ENCODE measurements at regions not wholly inside any gene's neighbourhood (a gene's known extent, or its start where the extent isn't known, plus 50 kb on each side); places are given as distances from the start of the nearest gene placed in this dataset.

- DNase-seq: no peak
Observed at GRCh38 chr22:47398491-47398890, 636.0 kb downstream of the TBC1D22A start.

- DNase-seq: no peak
Observed at GRCh38 chr22:47397673-47398072, 635.2 kb downstream of the TBC1D22A start.

DNA sequence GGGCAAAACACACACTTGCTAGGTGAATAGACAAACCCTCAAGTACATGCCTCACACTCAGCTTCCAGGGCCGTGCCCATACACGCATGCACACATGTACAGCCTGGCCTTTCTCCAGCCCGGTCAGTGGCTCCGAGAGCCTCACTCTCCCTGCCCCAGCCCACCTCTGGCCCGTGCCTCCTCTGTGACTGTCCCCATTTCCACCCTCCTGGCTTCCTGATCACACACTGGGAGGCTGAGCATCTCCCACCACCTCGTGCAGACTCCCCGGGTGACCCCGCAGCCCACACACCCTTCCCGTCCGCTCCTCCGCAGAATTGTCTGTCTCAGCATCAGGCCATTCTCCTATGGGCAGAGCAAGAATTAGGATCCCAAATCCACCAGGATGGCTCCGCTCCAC, 634.1 kb downstream of the TBC1D22A start:
- DNase-seq: no peak

DNA sequence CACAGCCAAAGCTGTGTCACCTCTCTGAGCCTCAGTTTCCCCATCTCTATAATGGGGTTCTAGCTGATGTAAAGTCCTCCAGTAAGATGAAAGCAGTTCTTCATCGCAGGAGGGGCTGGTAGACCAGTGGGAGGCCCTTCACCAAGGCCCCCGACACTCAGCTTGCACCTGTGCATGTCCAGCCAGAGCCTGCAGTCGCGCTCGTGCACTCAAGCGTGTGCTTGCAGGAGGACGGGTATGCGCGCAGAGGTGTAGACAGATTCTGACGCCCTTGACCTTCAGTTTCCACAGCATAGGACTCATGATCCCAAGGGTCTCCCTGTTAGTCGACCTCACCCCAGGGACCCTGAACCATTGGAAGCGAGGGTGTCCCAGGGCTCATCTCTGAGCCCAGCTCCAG, 633.7 kb downstream of the TBC1D22A start:
- DNase-seq: no peak

DNA sequence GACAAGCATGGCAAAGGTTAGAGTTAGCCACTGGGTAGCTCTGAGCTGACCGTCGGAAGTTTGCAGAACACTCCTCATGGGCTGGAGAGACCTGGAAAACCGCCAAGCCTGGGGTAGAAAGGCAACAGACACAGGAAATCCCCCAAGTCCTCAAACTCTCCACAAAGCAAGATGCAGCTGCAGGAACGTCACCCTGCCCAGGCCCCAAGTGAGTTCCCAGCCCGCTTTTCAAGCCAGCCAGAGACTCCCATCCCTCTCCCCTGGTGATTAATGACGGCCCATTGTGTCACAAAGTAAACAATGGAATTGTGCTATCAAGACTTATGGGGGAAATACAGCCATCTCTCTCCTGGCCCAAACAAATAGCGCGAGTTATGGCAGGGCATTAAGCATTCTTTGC, 633.0 kb downstream of the TBC1D22A start:
- no peak for DNase-seq

DNA sequence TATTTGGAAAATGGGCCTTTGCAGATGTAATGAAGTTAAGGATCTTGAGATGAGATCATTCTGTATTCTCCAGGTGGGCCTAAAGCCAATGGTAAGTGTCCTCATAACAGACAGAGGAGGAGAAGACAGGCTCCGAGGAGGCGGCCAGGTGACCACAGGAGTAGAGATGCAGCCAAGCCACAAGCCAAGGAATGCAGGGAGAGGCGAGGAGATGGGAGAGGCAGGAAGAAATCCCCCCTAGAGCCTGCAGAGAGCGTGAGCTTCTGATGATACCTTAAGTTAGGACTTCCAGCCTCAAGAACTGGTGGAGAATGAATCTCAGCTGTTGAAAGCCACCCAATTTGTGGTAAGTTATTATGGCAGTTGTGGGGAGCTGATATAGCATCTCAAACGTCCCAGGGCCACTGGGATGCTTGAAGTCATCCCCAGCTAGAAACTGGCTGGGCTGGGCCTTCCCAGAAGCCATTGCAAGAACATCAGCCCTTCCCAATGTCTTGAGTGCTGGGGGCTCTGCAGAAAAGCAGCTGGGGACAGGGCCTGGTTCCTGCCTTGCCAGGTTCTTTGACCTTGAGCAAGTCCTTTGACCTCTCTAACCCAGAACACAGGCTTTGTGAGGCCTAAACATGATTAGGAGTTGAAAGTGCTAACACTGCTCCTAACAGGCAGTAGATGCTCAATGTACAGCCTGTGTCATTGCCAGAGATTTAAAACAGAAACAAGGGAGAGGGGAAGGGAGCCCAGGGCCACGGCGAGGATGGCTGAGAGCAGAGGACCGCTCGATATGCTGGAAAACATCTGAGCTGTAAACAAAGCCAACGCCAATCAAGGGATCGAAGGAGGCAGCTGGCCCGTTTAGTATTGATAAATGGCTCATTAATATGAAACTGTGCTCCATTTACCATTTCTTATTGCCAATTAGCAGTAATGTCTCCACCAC, 632.3 kb downstream of the TBC1D22A start:
- no peak for DNase-seq

DNA sequence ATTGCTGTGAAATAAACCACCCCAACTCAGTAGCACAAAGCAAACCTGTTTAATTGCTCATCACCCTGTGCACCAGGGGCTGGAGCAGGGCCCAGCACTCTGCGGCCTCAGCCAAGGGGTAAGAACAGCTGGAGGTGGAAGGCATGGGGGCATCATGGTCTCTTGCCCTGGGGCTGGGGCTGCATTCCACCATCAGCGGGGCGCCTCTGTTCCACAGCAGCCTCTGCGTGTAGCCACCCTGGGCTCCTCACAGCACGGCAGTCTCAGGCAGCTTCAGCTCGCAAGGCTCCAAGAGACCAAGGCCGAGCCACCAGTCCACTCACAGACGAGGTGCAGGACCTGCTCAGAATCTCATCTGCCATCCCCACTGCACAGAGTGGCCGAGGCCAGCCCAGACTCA, 630.7 kb downstream of the TBC1D22A start:
- DNase-seq: no peak

DNA sequence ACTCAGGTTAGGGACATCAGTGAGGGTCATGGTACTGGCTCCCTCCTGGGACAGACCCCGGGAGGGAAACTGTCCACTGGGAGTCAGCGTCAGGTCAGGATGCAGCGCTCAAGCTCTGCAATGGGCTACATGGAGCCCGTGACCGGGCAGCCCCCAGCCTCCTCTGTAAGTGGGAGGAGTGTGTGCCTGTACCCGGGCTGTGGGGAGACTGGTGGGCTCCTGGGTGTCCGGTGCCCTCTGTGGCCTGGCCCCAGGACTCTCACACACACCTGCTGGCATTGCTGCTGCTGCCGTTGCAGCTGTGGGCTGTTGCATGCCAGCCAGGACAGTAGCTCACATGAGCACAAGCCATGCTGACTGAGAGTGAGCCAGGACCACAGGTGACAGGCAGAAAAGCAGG, 630.3 kb downstream of the TBC1D22A start:
- DNase-seq: no peak

DNA sequence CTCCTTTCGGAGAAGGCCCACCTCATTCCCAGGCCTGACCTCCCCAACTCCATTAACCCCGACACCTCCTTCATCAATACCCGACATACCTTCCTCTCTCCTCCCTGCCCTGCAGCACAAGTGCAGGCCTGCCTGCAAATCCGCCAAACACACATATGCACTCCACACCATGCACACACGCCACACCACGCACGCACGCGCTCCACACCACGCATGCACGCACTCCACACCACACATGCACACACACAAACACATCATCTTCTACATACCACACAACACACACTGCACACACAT, 629.6 kb downstream of the TBC1D22A start:
- DNase-seq: no peak

DNA sequence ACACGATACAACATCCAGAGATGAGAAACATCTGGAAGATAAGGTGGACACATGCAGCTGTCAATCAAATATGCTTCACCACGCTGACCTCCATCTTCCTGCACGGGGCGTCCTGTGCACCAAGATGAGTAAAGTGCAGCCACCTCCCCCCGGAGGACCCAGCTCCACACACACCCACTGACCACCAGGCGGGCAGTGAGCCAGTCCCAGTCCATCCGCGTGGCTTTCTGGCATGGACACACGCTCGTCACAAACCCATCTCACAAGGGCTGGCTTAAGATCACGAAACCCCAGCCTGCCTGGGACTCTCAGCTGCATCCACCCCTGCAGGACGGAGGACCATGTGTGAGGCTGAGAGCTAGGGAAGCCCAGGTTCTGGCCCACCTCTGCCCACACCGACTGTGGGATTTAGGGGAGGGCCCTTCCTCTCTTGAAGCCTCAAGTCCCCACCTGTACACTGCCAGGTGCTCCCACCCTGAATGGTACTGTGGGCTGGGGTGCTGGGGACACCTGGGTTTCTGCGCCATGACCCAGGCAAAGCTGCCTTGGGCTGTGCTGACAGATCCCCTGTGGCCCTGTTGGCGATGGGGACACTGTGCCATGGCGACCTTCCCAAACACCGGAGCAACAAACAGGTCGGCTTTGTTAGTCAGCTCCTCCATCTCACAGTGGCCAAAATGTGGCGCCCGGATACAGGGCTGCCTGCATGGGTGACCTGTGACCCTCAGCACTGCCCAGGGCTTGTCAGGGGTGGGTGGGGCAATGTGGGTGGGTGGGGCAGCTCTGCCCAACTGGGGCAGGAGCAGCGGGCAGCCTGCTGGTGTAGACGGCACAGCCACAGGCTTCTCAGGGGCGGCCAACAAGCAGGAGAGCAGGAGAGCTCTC, 629.0 kb downstream of the TBC1D22A start:
- no peak for DNase-seq

DNA sequence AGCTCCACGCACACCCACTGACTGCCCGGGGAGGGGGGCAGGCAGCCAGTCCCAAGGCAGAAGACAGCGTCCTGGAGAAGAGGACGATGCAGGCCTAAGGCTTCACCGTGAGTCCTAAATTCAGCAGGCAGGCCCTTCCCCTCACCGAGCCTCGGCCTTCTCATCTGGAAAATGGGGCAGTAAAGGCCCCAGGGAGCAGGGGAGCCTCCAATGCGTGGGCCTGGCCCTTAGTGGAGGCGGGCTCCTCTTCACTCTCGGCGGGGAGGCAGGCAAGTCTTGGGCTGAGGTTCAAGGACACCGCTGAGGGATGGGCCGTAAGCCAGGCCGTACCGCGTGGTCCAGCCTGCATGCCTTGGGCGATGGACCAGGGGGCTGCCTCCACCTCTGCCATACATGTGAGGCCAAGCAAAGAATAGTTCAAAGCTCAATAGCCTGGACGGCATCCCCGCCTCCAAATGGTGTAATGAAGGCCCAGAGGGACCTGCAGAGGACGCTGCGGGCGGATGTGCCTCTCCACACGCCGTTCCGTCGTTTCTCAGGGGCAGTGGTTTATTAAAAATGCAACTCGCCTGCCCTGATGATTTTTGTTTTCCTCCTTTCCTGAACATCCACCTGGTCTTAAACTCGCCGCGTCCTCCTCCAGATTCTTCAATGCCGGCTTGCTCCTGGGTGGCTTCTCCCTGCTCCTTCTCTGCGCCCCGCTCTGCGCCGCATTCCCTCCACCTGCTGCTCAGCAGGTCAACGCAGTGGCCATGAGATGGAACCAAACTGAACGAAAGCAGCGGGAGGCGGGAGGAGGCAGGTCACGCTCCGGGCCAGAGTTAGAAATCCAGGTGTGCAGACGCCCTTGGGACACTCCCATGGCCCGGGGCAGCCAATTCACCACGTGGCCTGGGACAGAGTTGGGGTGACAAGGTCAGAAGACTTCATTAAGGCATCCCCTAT, 627.8 kb downstream of the TBC1D22A start:
- no peak for DNase-seq

- DNase-seq: no peak
Observed at GRCh38 chr22:47389201-47389600, 626.8 kb downstream of the TBC1D22A start.

GRCh38 chr22:47388778-47389177, 626.3 kb downstream of the TBC1D22A start:
- DNase-seq: no peak

GRCh38 chr22:47388331-47388730, 625.9 kb downstream of the TBC1D22A start:
- DNase-seq: no peak

DNA sequence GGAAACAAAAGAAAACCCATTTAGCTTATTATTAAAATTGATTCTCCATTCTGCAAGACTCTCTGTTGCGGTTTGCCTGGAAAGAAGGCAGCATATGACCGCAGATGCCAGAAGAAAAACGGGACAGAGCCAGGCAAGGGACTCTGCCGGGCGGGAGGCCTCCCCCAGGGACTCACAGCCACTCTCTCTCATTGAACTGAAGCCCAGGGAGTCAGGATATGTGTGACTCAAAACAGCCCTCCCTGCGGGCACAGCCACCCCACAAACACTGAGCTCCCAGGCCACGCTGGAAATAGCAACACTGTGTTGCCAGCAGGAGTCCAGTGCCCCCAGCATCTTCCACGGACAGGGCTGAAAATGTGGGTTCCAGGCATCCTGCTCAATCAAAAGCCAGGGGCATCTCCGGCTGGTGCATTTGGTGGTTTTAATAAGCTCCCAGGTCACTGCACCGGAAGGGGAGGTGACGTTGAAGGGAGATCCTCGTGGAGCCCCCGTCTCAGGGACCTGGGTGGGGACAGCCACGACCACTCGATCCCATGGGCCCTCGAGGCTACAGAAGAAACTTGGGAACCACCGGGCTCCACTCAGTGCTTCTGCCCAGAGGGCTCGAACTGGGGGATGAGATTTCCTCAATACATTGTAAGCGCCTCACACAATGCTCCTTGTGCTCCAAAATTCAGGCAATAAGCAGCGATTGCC, 624.5 kb downstream of the TBC1D22A start:
- DNase-seq: no peak

DNA sequence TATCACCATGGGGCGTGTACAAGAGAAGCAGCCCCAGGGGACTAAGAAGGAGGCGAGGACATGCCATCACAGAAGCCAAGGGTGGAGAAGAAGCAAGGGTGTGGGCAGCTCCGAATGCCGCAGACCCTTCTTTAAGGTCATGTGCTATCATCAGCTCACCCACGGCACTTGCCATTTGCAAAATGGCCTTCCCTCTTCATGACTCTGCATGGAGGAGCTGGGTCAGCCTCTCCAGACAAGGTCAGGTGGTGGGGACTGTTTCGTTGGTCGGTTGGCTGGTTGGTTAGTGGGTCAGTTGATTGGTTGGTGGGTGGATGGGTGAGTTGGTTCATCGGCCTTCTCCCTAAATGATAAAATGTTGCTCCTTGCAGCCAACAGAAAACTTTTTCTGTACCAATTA, 622.5 kb downstream of the TBC1D22A start:
- no peak for DNase-seq

DNA sequence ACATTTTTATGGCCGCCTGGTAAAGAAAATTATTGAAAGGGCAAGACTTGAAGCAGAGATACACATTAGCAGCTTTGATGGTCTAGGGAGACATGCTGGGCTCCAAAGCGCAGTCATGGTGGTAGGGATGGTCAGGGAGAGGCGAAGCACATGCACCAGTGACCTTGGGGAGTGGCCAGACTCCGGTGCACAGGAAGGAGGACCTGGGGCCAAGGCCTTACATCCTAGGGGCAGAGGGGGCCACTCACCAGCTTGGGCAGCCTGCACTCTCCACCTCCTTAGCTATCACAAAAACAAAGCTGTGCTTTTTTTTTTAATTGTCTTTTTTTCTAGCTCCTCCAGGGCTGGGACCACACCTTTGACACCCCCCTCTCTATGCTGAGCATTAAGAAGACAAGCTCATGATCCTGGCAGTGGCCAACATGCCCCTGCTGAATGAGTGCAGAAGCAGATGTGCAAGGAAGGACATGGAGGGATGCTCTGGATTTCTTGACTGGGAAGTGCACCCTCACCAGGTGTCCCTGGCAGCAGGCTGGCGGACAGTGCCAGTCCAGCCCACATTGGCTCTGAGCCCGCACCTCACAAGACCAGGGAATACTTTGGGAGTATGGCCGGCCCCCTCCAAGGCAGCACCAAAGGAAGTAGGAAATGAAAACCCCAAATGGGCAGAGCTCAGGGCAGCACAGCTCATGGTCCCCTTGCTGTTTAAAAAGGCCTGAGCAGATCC, 619.9 kb downstream of the TBC1D22A start:
- DNase-seq: no peak

DNA sequence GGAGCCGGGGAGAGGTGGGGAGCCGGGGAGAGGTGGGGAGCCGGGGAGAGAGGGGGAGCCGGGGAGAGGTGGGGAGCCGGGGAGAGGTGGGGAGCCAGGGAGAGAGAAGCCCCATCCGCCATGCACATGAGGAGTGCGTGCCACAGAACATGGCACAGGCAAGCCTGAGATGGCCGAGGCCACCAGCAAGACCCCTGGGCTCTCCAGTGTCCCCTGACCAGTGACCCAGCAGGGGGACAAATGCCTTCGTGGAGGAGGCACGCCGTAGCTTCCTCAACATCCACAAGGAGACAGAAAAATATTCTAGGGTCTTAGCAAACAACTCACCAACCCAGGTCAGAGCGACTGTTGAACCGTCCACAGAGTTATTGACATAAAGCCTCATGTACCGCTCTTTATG, 618.8 kb downstream of the TBC1D22A start:
- no peak for DNase-seq

- no peak for DNase-seq
Observed at GRCh38 chr22:47380692-47381091, 618.2 kb downstream of the TBC1D22A start.

DNA sequence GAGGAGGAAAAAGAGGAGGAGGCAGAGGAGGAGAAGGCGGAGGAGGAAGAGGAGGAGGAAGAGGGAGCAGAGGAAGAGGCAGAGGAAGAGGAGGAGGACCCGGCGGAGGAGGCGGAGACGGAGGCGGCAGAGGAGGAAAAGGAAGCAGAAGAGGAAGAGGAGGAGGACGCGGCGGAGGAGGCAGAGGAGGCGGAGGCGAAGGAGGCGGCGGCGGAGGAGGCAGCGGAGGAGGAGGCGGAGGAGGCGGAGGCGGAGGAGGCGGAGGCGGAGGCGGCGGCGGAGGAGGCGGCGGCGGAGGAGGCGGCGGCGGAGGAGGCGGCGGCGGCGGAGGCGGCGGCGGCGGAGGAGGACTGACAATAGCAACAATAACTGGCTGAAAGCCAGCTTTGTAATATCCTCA, 616.6 kb downstream of the TBC1D22A start:
- no peak for DNase-seq

GRCh38 chr22:47377926-47378560, 615.6 kb downstream of the TBC1D22A start:
- no peak for DNase-seq

Measured in activated CD4-positive, alpha-beta T cell treated with anti-CD3 and anti-CD28 coated beads for 1 hour (primary cell).